ENCODE measurements at regions not wholly inside any gene's neighbourhood (a gene's known extent, or its start where the extent isn't known, plus 50 kb on each side); places are given as distances from the start of the nearest gene placed in this dataset.

DNA sequence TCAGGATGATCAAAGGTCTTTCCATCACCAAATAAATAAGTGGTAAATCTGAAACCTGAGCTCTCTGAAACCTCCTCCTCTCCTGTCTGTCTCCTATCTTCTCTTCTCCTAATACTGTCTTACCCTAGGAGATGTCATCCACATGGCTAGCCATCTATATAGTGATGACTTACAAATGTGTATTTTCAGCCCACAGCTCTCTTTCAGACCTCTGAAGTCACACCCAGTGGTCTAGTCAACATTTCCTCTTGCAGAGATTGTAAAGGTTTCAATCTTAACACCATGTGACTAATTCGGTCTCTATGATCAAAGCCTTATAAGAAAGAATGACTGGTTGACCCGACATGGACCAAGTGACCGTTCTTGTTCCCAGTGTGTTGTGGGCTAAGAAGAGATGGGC lies 63.1 kb upstream of the DPT start:
- Mint-ChIP-seq H3K27ac (no peak overlapping the region), H3K27me3 (ENCODE audit: low read depth) (no peaks in the 10 kb centered on the region; the same call in 1 of the 2 replicates), H3K36me3 (no peaks in the 10 kb centered on the region), H3K9me3 (no peaks in the 10 kb centered on the region), H3K4me3 (no peak overlapping the region), H3K4me1 (no peaks in the 10 kb centered on the region)
- ChIA-PET CTCF (no interaction called here), POLR2A (no interaction called here)
- ATAC-seq (no peak), DNase-seq (ENCODE audit: low spot score) (no peak)
- TF ChIP-seq GABPB1 (CRISPR knock-in tag; IDR thresholded peaks at IDR 0.05) (no peak), SMAD3 (CRISPR knock-in tag; IDR thresholded peaks at IDR 0.05; ENCODE audit: borderline replicate concordance) (no peak), NFATC4 (CRISPR knock-in tag; IDR thresholded peaks at IDR 0.05) (no peak), ZNF263 (CRISPR knock-in tag; IDR thresholded peaks at IDR 0.05; ENCODE audit: low read depth) (no peak), MXD4 (CRISPR knock-in tag; IDR thresholded peaks at IDR 0.05; ENCODE audit: borderline replicate concordance) (no peak), CREM (CRISPR knock-in tag; IDR thresholded peaks at IDR 0.05) (no peak), ZNF121 (CRISPR knock-in tag; IDR thresholded peaks at IDR 0.05) (no peak), TEAD4 (CRISPR knock-in tag; IDR thresholded peaks at IDR 0.05) (no peak), JAZF1 (CRISPR knock-in tag; IDR thresholded peaks at IDR 0.05) (no peak)
- TF ChIP-seq, protein P1, sequence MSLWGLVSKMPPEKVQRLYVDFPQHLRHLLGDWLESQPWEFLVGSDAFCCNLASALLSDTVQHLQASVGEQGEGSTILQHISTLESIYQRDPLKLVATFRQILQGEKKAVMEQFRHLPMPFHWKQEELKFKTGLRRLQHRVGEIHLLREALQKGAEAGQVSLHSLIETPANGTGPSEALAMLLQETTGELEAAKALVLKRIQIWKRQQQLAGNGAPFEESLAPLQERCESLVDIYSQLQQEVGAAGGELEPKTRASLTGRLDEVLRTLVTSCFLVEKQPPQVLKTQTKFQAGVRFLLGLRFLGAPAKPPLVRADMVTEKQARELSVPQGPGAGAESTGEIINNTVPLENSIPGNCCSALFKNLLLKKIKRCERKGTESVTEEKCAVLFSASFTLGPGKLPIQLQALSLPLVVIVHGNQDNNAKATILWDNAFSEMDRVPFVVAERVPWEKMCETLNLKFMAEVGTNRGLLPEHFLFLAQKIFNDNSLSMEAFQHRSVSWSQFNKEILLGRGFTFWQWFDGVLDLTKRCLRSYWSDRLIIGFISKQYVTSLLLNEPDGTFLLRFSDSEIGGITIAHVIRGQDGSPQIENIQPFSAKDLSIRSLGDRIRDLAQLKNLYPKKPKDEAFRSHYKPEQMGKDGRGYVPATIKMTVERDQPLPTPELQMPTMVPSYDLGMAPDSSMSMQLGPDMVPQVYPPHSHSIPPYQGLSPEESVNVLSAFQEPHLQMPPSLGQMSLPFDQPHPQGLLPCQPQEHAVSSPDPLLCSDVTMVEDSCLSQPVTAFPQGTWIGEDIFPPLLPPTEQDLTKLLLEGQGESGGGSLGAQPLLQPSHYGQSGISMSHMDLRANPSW (CRISPR knock-in tag; conservative IDR thresholded peaks at IDR 0.05; ENCODE audit: low read depth), result no peak
- TF ChIP-seq, protein P2, sequence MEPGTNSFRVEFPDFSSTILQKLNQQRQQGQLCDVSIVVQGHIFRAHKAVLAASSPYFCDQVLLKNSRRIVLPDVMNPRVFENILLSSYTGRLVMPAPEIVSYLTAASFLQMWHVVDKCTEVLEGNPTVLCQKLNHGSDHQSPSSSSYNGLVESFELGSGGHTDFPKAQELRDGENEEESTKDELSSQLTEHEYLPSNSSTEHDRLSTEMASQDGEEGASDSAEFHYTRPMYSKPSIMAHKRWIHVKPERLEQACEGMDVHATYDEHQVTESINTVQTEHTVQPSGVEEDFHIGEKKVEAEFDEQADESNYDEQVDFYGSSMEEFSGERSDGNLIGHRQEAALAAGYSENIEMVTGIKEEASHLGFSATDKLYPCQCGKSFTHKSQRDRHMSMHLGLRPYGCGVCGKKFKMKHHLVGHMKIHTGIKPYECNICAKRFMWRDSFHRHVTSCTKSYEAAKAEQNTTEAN (CRISPR knock-in tag; IDR thresholded peaks at IDR 0.05), result no peak
- TF ChIP-seq, protein P3, sequence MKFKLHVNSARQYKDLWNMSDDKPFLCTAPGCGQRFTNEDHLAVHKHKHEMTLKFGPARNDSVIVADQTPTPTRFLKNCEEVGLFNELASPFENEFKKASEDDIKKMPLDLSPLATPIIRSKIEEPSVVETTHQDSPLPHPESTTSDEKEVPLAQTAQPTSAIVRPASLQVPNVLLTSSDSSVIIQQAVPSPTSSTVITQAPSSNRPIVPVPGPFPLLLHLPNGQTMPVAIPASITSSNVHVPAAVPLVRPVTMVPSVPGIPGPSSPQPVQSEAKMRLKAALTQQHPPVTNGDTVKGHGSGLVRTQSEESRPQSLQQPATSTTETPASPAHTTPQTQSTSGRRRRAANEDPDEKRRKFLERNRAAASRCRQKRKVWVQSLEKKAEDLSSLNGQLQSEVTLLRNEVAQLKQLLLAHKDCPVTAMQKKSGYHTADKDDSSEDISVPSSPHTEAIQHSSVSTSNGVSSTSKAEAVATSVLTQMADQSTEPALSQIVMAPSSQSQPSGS (CRISPR knock-in tag; IDR thresholded peaks at IDR 0.05; ENCODE audit: borderline replicate concordance, low read depth), result no peak
- TF ChIP-seq, protein P4, sequence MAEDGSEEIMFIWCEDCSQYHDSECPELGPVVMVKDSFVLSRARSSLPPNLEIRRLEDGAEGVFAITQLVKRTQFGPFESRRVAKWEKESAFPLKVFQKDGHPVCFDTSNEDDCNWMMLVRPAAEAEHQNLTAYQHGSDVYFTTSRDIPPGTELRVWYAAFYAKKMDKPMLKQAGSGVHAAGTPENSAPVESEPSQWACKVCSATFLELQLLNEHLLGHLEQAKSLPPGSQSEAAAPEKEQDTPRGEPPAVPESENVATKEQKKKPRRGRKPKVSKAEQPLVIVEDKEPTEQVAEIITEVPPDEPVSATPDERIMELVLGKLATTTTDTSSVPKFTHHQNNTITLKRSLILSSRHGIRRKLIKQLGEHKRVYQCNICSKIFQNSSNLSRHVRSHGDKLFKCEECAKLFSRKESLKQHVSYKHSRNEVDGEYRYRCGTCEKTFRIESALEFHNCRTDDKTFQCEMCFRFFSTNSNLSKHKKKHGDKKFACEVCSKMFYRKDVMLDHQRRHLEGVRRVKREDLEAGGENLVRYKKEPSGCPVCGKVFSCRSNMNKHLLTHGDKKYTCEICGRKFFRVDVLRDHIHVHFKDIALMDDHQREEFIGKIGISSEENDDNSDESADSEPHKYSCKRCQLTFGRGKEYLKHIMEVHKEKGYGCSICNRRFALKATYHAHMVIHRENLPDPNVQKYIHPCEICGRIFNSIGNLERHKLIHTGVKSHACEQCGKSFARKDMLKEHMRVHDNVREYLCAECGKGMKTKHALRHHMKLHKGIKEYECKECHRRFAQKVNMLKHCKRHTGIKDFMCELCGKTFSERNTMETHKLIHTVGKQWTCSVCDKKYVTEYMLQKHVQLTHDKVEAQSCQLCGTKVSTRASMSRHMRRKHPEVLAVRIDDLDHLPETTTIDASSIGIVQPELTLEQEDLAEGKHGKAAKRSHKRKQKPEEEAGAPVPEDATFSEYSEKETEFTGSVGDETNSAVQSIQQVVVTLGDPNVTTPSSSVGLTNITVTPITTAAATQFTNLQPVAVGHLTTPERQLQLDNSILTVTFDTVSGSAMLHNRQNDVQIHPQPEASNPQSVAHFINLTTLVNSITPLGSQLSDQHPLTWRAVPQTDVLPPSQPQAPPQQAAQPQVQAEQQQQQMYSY (CRISPR knock-in tag; IDR thresholded peaks at IDR 0.05), result no peak
- TF ChIP-seq, protein P5, sequence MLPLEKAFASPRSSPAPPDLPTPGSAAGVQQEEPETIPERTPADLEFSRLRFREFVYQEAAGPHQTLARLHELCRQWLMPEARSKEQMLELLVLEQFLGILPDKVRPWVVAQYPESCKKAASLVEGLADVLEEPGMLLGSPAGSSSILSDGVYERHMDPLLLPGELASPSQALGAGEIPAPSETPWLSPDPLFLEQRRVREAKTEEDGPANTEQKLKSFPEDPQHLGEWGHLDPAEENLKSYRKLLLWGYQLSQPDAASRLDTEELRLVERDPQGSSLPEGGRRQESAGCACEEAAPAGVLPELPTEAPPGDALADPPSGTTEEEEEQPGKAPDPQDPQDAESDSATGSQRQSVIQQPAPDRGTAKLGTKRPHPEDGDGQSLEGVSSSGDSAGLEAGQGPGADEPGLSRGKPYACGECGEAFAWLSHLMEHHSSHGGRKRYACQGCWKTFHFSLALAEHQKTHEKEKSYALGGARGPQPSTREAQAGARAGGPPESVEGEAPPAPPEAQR (CRISPR knock-in tag; IDR thresholded peaks at IDR 0.05), result no peak
- TF ChIP-seq, protein P6, sequence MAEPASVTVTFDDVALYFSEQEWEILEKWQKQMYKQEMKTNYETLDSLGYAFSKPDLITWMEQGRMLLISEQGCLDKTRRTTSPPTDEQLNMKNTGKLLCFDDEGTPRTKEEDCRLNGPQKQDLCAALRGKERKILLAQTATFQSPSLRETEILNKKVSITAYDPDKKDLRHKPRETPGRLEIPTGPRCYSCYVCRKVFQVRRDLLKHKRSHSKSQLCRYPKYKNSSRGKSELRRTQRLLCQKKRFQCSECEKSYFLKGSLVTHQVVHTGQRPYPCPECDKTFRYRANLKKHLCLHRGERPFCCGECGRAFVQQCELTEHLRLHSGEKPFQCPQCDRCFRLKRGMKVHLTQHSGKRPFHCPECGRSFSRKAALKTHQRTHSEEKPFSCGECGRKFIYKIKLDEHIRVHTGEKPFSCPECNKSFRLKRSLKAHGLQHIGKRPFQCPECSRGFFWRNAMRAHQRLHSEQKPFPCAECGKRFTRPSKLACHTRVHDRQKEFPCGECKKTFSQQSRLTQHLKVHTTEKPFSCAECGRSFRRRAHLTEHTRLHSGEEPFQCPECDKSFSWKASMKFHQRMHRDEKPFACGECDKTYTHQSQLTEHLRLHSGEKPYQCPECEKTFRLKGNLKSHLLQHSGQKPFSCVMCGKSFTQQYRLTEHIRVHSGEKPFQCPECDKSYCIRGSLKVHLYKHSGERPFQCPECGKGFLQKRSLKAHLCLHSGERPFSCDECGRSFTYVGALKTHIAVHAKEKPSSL (CRISPR knock-in tag; conservative IDR thresholded peaks at IDR 0.05), result no peak
